GM12878 (cell line): ENCODE measurements at regions not wholly inside any gene's neighbourhood (a gene's known extent, or its start where the extent isn't known, plus 50 kb on each side); places are given as distances from the start of the nearest gene placed in this dataset.

ENCODE experiments used
- ATAC-seq: fragments of 200-7000 bp; cut with Tn5 transposase; 3 replicates; pipeline ENCODE4 v1.9.1; 2020; ENCODE audit warnings: mild to moderate bottlenecking, moderate library complexity
- BruUV-seq: library from RNA; stranded (reverse); fragments of 400-500 nt; replicated peaks from 2 replicates; lab custom pipeline; 2021; lab: Mats Ljungman, UMichigan
- CTCF ChIA-PET: fragments of 300-600 bp; sonication (Branson Sonifier 250); formaldehyde crosslinking; extraction: SDS; loops from one replicate; lab custom pipeline; 2021; ENCODE audit warnings: inconsistent platforms; lab: Yijun Ruan, JAX
- POLR2A ChIA-PET: fragments of 350-600 bp; formaldehyde crosslinking; extraction: SDS; loops from one replicate; lab custom pipeline; 2021; ENCODE audit warnings: inconsistent platforms; lab: Charles Lee
- RAD21 ChIA-PET: fragments of 300-600 bp; sonication (Branson Sonifier 250); formaldehyde crosslinking; loops from one replicate; lab custom pipeline; 2023; ENCODE audit warnings: antibody characterized with exemption; ENCODE audit not compliant: unreplicated experiment; lab: Charles Lee
- SMC1A ChIA-PET: fragments of 300-600 bp; sonication (Branson Sonifier 250); formaldehyde crosslinking; loops from one replicate; lab custom pipeline; 2023; ENCODE audit not compliant: unreplicated experiment, uncharacterized antibody; lab: Charles Lee
- DNase-seq: peaks from one replicate; pipeline ENCODE4 v3.0.0-alpha.2; 2011; ENCODE audit warnings: low read depth, low spot score
- FAIRE-seq: peaks from 3 replicates; lab custom pipeline; 2011; peaks lifted over from hg19 to GRCh38; lab: Jason Lieb, UNC
- H2AFZ ChIP-seq: 2 replicates; pipeline ENCODE4 v1.6.0; 2011; ENCODE audit warnings: low read depth, low read length, control low read depth; ENCODE audit not compliant: control insufficient read depth
- H3K27ac ChIP-seq: 2 replicates; pipeline ENCODE4 v1.5.1; 2011; ENCODE audit warnings: control low read depth; ENCODE audit not compliant: control insufficient read depth, insufficient read depth
- H3K27me3 ChIP-seq, 2 experiments: replicated peaks in 1 of 2; 2 replicates each; pipeline versions ENCODE4 v1.6.0 to v1.6.1; 2011; ENCODE audit warnings: low read length in 1 of 2; ENCODE audit not compliant: control insufficient read depth in 2 of 2, insufficient read depth in 2 of 2
- H3K36me3 ChIP-seq, 2 experiments: 2 replicates each; pipeline ENCODE4 v1.5.1; 2011; ENCODE audit warnings: low read length in 1 of 2; ENCODE audit not compliant: control insufficient read depth in 2 of 2, insufficient read depth in 2 of 2
- H3K4me1 ChIP-seq: 2 replicates; pipeline ENCODE4 v1.6.1; 2011; ENCODE audit warnings: mild to moderate bottlenecking, low read length, moderate library complexity, mixed read lengths; ENCODE audit not compliant: control insufficient read depth, insufficient read depth
- H3K4me2 ChIP-seq: 2 replicates; pipeline ENCODE4 v1.6.0; 2011; ENCODE audit warnings: control low read depth; ENCODE audit not compliant: control insufficient read depth, insufficient read depth
- H3K4me3 ChIP-seq: fragments of 200-600 bp; sonication (generic); 2 replicates; pipeline ENCODE4 v1.5.1; 2016
- H3K79me2 ChIP-seq: 2 replicates; pipeline ENCODE4 v1.6.0; 2011; ENCODE audit warnings: low read length; ENCODE audit not compliant: control insufficient read depth, insufficient read depth
- H3K9ac ChIP-seq: 2 replicates; pipeline ENCODE4 v1.8.0; 2011; ENCODE audit warnings: low read length, control low read depth, mixed read lengths; ENCODE audit not compliant: control insufficient read depth, insufficient read depth
- H3K9me3 ChIP-seq: replicated peaks from 3 replicates; pipeline ENCODE4 v1.5.1; 2011; ENCODE audit warnings: mild to moderate bottlenecking, low read length; ENCODE audit not compliant: control insufficient read depth, insufficient read depth
- H4K20me1 ChIP-seq: 2 replicates; pipeline ENCODE4 v1.6.0; 2011; ENCODE audit not compliant: control insufficient read depth, insufficient read depth
- BCL3 ChIP-seq: IDR thresholded peaks from 2 replicates; pipeline ENCODE4 v1.6.1; 2011; ENCODE audit warnings: borderline replicate concordance, low read depth, mild to moderate bottlenecking, moderate library complexity, low read length; ENCODE audit not compliant: insufficient read depth, poor library complexity, severe bottlenecking
- CHD1 ChIP-seq: IDR thresholded peaks from 2 replicates; pipeline ENCODE4 v1.6.1; 2012; ENCODE audit warnings: low read depth, low read length, improper control_type of control experiment
- E4F1 ChIP-seq: fragments of 450-650 bp; IDR thresholded peaks from 2 replicates; pipeline ENCODE4 v1.6.1; 2018; ENCODE audit warnings: borderline replicate concordance, mild to moderate bottlenecking; ENCODE audit not compliant: partially characterized antibody
- EGR1 ChIP-seq, 2 experiments: IDR thresholded peaks; 1 replicate in 1 of 2; 2 replicates in 1 of 2; pipeline ENCODE4 v1.6.1; 2011 to 2012; ENCODE audit warnings: low read depth in 2 of 2, low read length in 2 of 2, borderline replicate concordance in 1 of 2, mild to moderate bottlenecking in 1 of 2, moderate library complexity in 1 of 2
- HDGF ChIP-seq: fragments of 450-650 bp; IDR thresholded peaks from 2 replicates; pipeline ENCODE4 v1.6.1; 2016; ENCODE audit warnings: antibody characterized with exemption
- IRF3 ChIP-seq: fragments of 450-650 bp; IDR thresholded peaks from 2 replicates; pipeline ENCODE4 v1.6.1; 2014; ENCODE audit warnings: mild to moderate bottlenecking
- IRF4 ChIP-seq: IDR thresholded peaks from 2 replicates; pipeline ENCODE4 v1.6.1; 2011; ENCODE audit warnings: low read depth, low read length
- JUNB ChIP-seq: IDR thresholded peaks from 2 replicates; pipeline ENCODE4 v1.6.1; 2016; ENCODE audit warnings: antibody characterized with exemption, mild to moderate bottlenecking
- MTA3 ChIP-seq: IDR thresholded peaks from 2 replicates; pipeline ENCODE4 v1.6.1; 2012; ENCODE audit warnings: low read length, inconsistent platforms, borderline replicate concordance
- NFYA ChIP-seq: IDR thresholded peaks from 2 replicates; pipeline ENCODE4 v1.6.1; 2011; ENCODE audit warnings: low read depth, mild to moderate bottlenecking, low read length, improper control_type of control experiment, borderline replicate concordance
- PML ChIP-seq: IDR thresholded peaks from 2 replicates; pipeline ENCODE4 v1.6.1; 2012; ENCODE audit warnings: low read length, inconsistent platforms
- POLR2AphosphoS2 ChIP-seq: IDR thresholded peaks from 2 replicates; pipeline ENCODE4 v1.6.1; 2011; ENCODE audit warnings: low read depth, mild to moderate bottlenecking, low read length, improper control_type of control experiment, moderate library complexity
- TAF1 ChIP-seq: IDR thresholded peaks from 2 replicates; pipeline ENCODE4 v1.6.1; 2011; ENCODE audit warnings: mild to moderate bottlenecking, low read depth, low read length, borderline replicate concordance
- USF2 ChIP-seq: IDR thresholded peaks from 2 replicates; pipeline ENCODE4 v1.6.1; 2011; ENCODE audit warnings: low read depth, low read length, improper control_type of control experiment, borderline replicate concordance
- WGBS: methylation state at CpG from one replicate; pipeline ENCODE4 v1.1.6; 2016; ENCODE audit warnings: low lambda C conversion rate; ENCODE audit not compliant: insufficient replicate concordance, insufficient coverage; ENCODE audit errors: missing lambda C conversion rate; 5-methylcytosine and 5-hydroxymethylcytosine counted together
- in situ Hi-C: fragments of 300-500 bp; cut with MboI; formaldehyde crosslinking; loops from 9 replicates; pipeline ENCODE4 v1.14.3; 2018; ENCODE audit warnings: mixed read lengths
- intact Hi-C: fragments of 100-400 bp; cut with micrococcal nuclease; formaldehyde crosslinking; loops from one replicate; pipeline ENCODE4 v1.14.2; 2022; ENCODE audit not compliant: unreplicated experiment

- no peak for TF ChIP-seq E4F1
- no peak for TF ChIP-seq CHD1
- TF ChIP-seq USF2: no peak
- TF ChIP-seq POLR2AphosphoS2: no peak
Measured at GRCh38 chr2:163481515-163481914, 254.3 kb downstream of the FIGN start (continued).

- no peak for FAIRE-seq
- TF ChIP-seq IRF4 (no peak), EGR1 (IDR thresholded peaks at IDR 0.05; ENCODE audit: borderline replicate concordance in 1 of 2, low read depth in 2 of 2, low read length in 2 of 2) (no peak), BCL3 (no peak), MTA3 (no peak), TAF1 (no peak), NFYA (no peak), JUNB (no peak), PML (no peak), IRF3 (no peak), HDGF (no peak)
Measured at GRCh38 chr2:163479599-163479998, 256.2 kb downstream of the FIGN start.

More at GRCh38 chr2:163479599-163479998, 256.2 kb downstream of the FIGN start:
- H3K27ac ChIP-seq: no peak overlapping the region
- no peak overlapping the region for H3K9ac ChIP-seq
- 25% methylated on average over 9 of the region's 9 CpGs for WGBS
- ATAC-seq: no peak
- in situ Hi-C loops: no loop called here
- H3K4me3 ChIP-seq: no peak overlapping the region
- RAD21 ChIA-PET: no interaction called here
- H3K36me3 ChIP-seq: no peaks in the 10 kb centered on the region
- no peaks in the 10 kb centered on the region for H4K20me1 ChIP-seq
- H3K27me3 ChIP-seq: no peaks in the 10 kb centered on the region
- intact Hi-C loops: no loop called here
- CTCF ChIA-PET: interaction anchor here (1.1 kb wide), 1 partner anchor 14 kb away, joined by 4 read pairs; no protein-coding TSS in a partner anchor
- H3K4me2 ChIP-seq: no peak overlapping the region
- no peaks in the 10 kb centered on the region for H3K79me2 ChIP-seq
- no peak overlapping the region for H2AFZ ChIP-seq
- BruUV-seq: no TSS peak
- no peaks in the 10 kb centered on the region for H3K9me3 ChIP-seq
- POLR2A ChIA-PET: no interaction called here
- no peak for DNase-seq
- no peaks in the 10 kb centered on the region for H3K4me1 ChIP-seq
- SMC1A ChIA-PET: interaction anchor here (0.7 kb wide), 1 partner anchor 263 kb away, joined by 3 read pairs; no protein-coding TSS in a partner anchor
